MM.1S (cell line): ENCODE measurements at regions not wholly inside any gene's neighbourhood (a gene's known extent, or its start where the extent isn't known, plus 50 kb on each side); places are given as distances from the start of the nearest gene placed in this dataset.

ENCODE experiments used
- DNase-seq: peaks from one replicate; pipeline ENCODE4 v3.0.0-alpha.2; 2015
- H2AFZ ChIP-seq: fragments of 300-600 bp; sonication (generic); 2 replicates; pipeline ENCODE4 v1.6.0; 2016; ENCODE audit warnings: antibody characterized with exemption, low read length
- H3F3A ChIP-seq: fragments of 300-600 bp; sonication (generic); 2 replicates; pipeline ENCODE4 v1.6.1; 2016; ENCODE audit warnings: mild to moderate bottlenecking, antibody characterized with exemption, low read length, moderate library complexity, mixed read lengths; ENCODE audit not compliant: insufficient read depth
- H3K27ac ChIP-seq: fragments of 300-600 bp; sonication (generic); 2 replicates; pipeline ENCODE4 v1.5.1; 2016; ENCODE audit warnings: mild to moderate bottlenecking, low read length
- H3K27me3 ChIP-seq: fragments of 300-600 bp; sonication (generic); replicated peaks from 2 replicates; pipeline ENCODE4 v1.6.0; 2016; ENCODE audit warnings: low read length; ENCODE audit not compliant: insufficient read depth
- H3K36me3 ChIP-seq: fragments of 300-600 bp; sonication (generic); replicated peaks from 2 replicates; pipeline ENCODE4 v1.6.1; 2016; ENCODE audit warnings: mild to moderate bottlenecking, low read length, mixed read lengths; ENCODE audit not compliant: insufficient read depth
- H3K4me1 ChIP-seq: fragments of 300-600 bp; sonication (generic); 2 replicates; pipeline ENCODE4 v1.6.1; 2016; ENCODE audit warnings: low read length, mixed read lengths
- H3K4me2 ChIP-seq: fragments of 300-600 bp; sonication (generic); 2 replicates; pipeline ENCODE4 v1.6.0; 2016; ENCODE audit warnings: low read depth, low read length
- H3K4me3 ChIP-seq: fragments of 300-600 bp; sonication (generic); 2 replicates; pipeline ENCODE4 v1.5.1; 2016; ENCODE audit warnings: low read length, mixed read lengths
- H3K79me2 ChIP-seq: fragments of 300-600 bp; sonication (generic); 2 replicates; pipeline ENCODE4 v1.6.1; 2016; ENCODE audit warnings: mixed run types, low read length, mixed read lengths
- H3K9ac ChIP-seq: fragments of 300-600 bp; sonication (generic); 2 replicates; pipeline ENCODE4 v1.6.1; 2016; ENCODE audit warnings: low read length, mixed read lengths
- H3K9me2 ChIP-seq: fragments of 300-600 bp; sonication (generic); replicated peaks from 2 replicates; pipeline ENCODE4 v1.6.1; 2016; ENCODE audit warnings: mild to moderate bottlenecking, low read length, mixed read lengths; ENCODE audit not compliant: insufficient read depth
- H3K9me3 ChIP-seq: fragments of 300-600 bp; sonication (generic); replicated peaks from 2 replicates; pipeline ENCODE4 v1.6.1; 2016; ENCODE audit warnings: mild to moderate bottlenecking, low read length, mixed read lengths; ENCODE audit not compliant: insufficient read depth
- H4K20me1 ChIP-seq: fragments of 300-600 bp; sonication (generic); 2 replicates; pipeline ENCODE4 v1.6.1; 2016; ENCODE audit warnings: mild to moderate bottlenecking, low read length, moderate library complexity, mixed read lengths; ENCODE audit not compliant: insufficient read depth
- CTCF ChIP-seq: fragments of 300-600 bp; sonication (generic); IDR thresholded peaks from 2 replicates; pipeline ENCODE4 v1.5.1; 2016; ENCODE audit warnings: antibody characterized with exemption, low read length, mixed read lengths
- EZH2 ChIP-seq: fragments of 300-600 bp; sonication (generic); optimal IDR thresholded peaks from 2 replicates; pipeline ENCODE3; 2017; ENCODE audit warnings: low read depth, mild to moderate bottlenecking, antibody characterized with exemption, low read length, mixed read lengths
- EZH2phosphoT487 ChIP-seq: fragments of 300-600 bp; sonication (generic); IDR thresholded peaks from 2 replicates; pipeline ENCODE4 v1.6.1; 2018; ENCODE audit warnings: antibody characterized with exemption, low read length

- Histone ChIP-seq H3K79me2 (no peaks in the 10 kb centered on the region), H3K27ac (no peak overlapping the region), H3K9ac (no peak overlapping the region), H3K9me3 (no peaks in the 10 kb centered on the region), H3K4me1 (no peaks in the 10 kb centered on the region), H3K4me2 (no peak overlapping the region), H3K27me3 (no peaks in the 10 kb centered on the region), H2AFZ (no peak overlapping the region), H3K4me3 (no peak overlapping the region), H3F3A (no peaks in the 10 kb centered on the region), H3K36me3 (no peaks in the 10 kb centered on the region), H3K9me2 (no peaks in the 10 kb centered on the region), H4K20me1 (no peaks in the 10 kb centered on the region)
- no peak for DNase-seq
- TF ChIP-seq EZH2 (no peak), CTCF (no peak), EZH2phosphoT487 (no peak)
These were observed 579.8 kb upstream of the SUCLG2 start for GRCh38 chr3:68234076-68234780.

- Histone ChIP-seq H3K27ac (no peak overlapping the region), H4K20me1 (no peaks in the 10 kb centered on the region), H2AFZ (no peak overlapping the region), H3K4me2 (no peak overlapping the region), H3K4me1 (no peaks in the 10 kb centered on the region), H3F3A (no peaks in the 10 kb centered on the region), H3K9me2 (no peaks in the 10 kb centered on the region), H3K36me3 (no peaks in the 10 kb centered on the region), H3K79me2 (no peaks in the 10 kb centered on the region), H3K9ac (no peak overlapping the region), H3K27me3 (no peaks in the 10 kb centered on the region), H3K9me3 (no peaks in the 10 kb centered on the region), H3K4me3 (no peak overlapping the region)
- TF ChIP-seq EZH2, result no peak
- no peak for TF ChIP-seq CTCF
- TF ChIP-seq EZH2phosphoT487, result no peak
- no peak for DNase-seq
These were observed 574.4 kb upstream of the SUCLG2 start for GRCh38 chr3:68228856-68229255.

GRCh38 chr3:68220832-68221231 lies 566.4 kb upstream of the SUCLG2 start:
- Histone ChIP-seq H3K4me3 (no peak overlapping the region), H3F3A (no peaks in the 10 kb centered on the region), H2AFZ (no peak overlapping the region), H3K9me3 (no peaks in the 10 kb centered on the region), H3K4me2 (no peak overlapping the region), H3K79me2 (no peaks in the 10 kb centered on the region), H4K20me1 (no peaks in the 10 kb centered on the region), H3K36me3 (no peaks in the 10 kb centered on the region), H3K9ac (no peak overlapping the region), H3K4me1 (no peaks in the 10 kb centered on the region), H3K27me3 (no peaks in the 10 kb centered on the region), H3K9me2 (no peaks in the 10 kb centered on the region), H3K27ac (no peak overlapping the region)
- DNase-seq, result no peak
- TF ChIP-seq CTCF (no peak), EZH2 (no peak), EZH2phosphoT487 (no peak)
